OCI-LY7 (cell line): ENCODE measurements at regions not wholly inside any gene's neighbourhood (a gene's known extent, or its start where the extent isn't known, plus 50 kb on each side); places are given as distances from the start of the nearest gene placed in this dataset.

Source experiments
- BruUV-seq: library from RNA; stranded (reverse); fragments of 400-500 nt; replicated peaks from 2 replicates; lab custom pipeline; 2021; lab: Mats Ljungman, UMichigan
- CTCF ChIA-PET: fragments of 300-600 bp; sonication (Branson Sonifier 250); formaldehyde crosslinking; loops from one replicate; lab custom pipeline; 2022; ENCODE audit warnings: antibody characterized with exemption; ENCODE audit not compliant: unreplicated experiment; lab: Charles Lee
- POLR2A ChIA-PET: fragments of 300-600 bp; sonication (Branson Sonifier 250); formaldehyde crosslinking; loops from one replicate; lab custom pipeline; 2022; ENCODE audit warnings: antibody characterized with exemption; lab: Charles Lee
- DNase-seq: peaks from one replicate; pipeline ENCODE4 v3.0.0-alpha.2; 2015; ENCODE audit warnings: low spot score
- H2AFZ ChIP-seq: fragments of 200-600 bp; sonication (generic), shearing (Covaris generic); 2 replicates; pipeline ENCODE4 v1.6.1; 2014; ENCODE audit warnings: mild to moderate bottlenecking, antibody characterized with exemption, low read length, moderate library complexity
- H3K27ac ChIP-seq: fragments of 200-600 bp; sonication (generic); 2 replicates; pipeline ENCODE4 v1.5.1; 2014; ENCODE audit warnings: mixed run types, low read depth, mild to moderate bottlenecking, moderate library complexity, low read length, inconsistent platforms; ENCODE audit not compliant: poor library complexity, severe bottlenecking
- H3K36me3 ChIP-seq: fragments of 200-600 bp; sonication (generic); 2 replicates; pipeline ENCODE4 v1.6.1; 2014; ENCODE audit warnings: mild to moderate bottlenecking, antibody characterized with exemption, low read length, moderate library complexity, mixed read lengths; ENCODE audit not compliant: insufficient read depth
- H3K4me1 ChIP-seq: fragments of 200-600 bp; sonication (generic); 2 replicates; pipeline ENCODE4 v1.5.1; 2014; ENCODE audit warnings: mild to moderate bottlenecking, low read length; ENCODE audit not compliant: insufficient read depth, poor library complexity, severe bottlenecking
- H3K4me2 ChIP-seq: fragments of 200-600 bp; sonication (generic); 2 replicates; pipeline ENCODE4 v1.6.1; 2014; ENCODE audit warnings: mild to moderate bottlenecking, low read length
- H3K4me3 ChIP-seq: fragments of 200-600 bp; sonication (generic); 2 replicates; pipeline ENCODE4 v1.5.1; 2014; ENCODE audit warnings: mild to moderate bottlenecking, low read depth, low read length; ENCODE audit not compliant: poor library complexity, severe bottlenecking
- H3K79me2 ChIP-seq: fragments of 200-600 bp; sonication (generic); 2 replicates; pipeline ENCODE4 v1.6.1; 2016; ENCODE audit warnings: low read depth, mild to moderate bottlenecking, low read length, moderate library complexity, mixed read lengths; ENCODE audit not compliant: insufficient read depth
- H3K9me2 ChIP-seq: fragments of 200-600 bp; sonication (generic); 2 replicates; pipeline ENCODE4 v1.6.1; 2016; ENCODE audit warnings: mild to moderate bottlenecking, low read length, mixed read lengths; ENCODE audit not compliant: insufficient read depth
- H3K9me3 ChIP-seq: fragments of 200-600 bp; sonication (generic); 2 replicates; pipeline ENCODE4 v1.6.1; 2014; ENCODE audit warnings: mild to moderate bottlenecking, mixed run types, low read length, mixed read lengths
- H4K20me1 ChIP-seq: fragments of 200-600 bp; sonication (generic); 2 replicates; pipeline ENCODE4 v1.6.1; 2014; ENCODE audit warnings: mild to moderate bottlenecking, antibody characterized with exemption, low read length, moderate library complexity, mixed read lengths; ENCODE audit not compliant: insufficient read depth
- EZH2phosphoT487 ChIP-seq: fragments of 200-600 bp; sonication (generic); IDR thresholded peaks from 2 replicates; pipeline ENCODE4 v1.6.1; 2018; ENCODE audit warnings: low read depth, borderline replicate concordance, mild to moderate bottlenecking, mixed run types, antibody characterized with exemption, low read length, moderate library complexity, mixed read lengths
- intact Hi-C: fragments of 100-400 bp; cut with micrococcal nuclease; formaldehyde crosslinking; loops from one replicate; pipeline ENCODE4 v1.10.0; 2022; ENCODE audit not compliant: unreplicated experiment
- TF ChIP-seq, protein P1 (sequence below): fragments of 200-600 bp; sonication (generic); conservative IDR thresholded peaks from 2 replicates; pipeline ENCODE4 v1.5.1; 2014; ENCODE audit warnings: mild to moderate bottlenecking, antibody characterized with exemption, low read length, moderate library complexity, mixed read lengths

DNA sequence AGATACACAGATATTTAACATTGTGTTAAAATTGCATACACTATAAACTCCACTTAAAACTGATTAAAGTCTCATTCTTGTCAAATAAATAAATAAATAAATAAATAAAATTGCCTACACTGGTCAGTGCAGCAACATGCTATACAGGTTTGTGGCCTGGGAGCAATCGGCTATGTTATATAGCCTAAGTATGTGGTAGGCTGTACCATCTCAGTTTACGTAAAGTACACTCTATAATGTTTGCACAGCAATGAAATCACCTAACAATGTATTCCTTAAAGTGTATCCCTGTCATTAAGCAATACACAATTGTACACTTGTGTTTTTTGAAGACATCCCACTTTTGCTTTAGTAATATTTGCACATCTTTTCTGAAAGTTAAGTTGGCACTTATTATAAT is 337.7 kb upstream of the SETBP1 start:
- ChIA-PET CTCF (no interaction called here), POLR2A (no interaction called here)
- H3K4me2 ChIP-seq = no peak overlapping the region
- no peaks in the 10 kb centered on the region for H3K79me2 ChIP-seq
- H3K27ac ChIP-seq = no peak overlapping the region
- no peak for TF ChIP-seq EZH2phosphoT487
- TF ChIP-seq, protein P1, sequence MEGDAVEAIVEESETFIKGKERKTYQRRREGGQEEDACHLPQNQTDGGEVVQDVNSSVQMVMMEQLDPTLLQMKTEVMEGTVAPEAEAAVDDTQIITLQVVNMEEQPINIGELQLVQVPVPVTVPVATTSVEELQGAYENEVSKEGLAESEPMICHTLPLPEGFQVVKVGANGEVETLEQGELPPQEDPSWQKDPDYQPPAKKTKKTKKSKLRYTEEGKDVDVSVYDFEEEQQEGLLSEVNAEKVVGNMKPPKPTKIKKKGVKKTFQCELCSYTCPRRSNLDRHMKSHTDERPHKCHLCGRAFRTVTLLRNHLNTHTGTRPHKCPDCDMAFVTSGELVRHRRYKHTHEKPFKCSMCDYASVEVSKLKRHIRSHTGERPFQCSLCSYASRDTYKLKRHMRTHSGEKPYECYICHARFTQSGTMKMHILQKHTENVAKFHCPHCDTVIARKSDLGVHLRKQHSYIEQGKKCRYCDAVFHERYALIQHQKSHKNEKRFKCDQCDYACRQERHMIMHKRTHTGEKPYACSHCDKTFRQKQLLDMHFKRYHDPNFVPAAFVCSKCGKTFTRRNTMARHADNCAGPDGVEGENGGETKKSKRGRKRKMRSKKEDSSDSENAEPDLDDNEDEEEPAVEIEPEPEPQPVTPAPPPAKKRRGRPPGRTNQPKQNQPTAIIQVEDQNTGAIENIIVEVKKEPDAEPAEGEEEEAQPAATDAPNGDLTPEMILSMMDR = no peak
- no peak overlapping the region for H2AFZ ChIP-seq
- BruUV-seq = no TSS peak
- H3K9me2 ChIP-seq = no peaks in the 10 kb centered on the region
- no peaks in the 10 kb centered on the region for H3K36me3 ChIP-seq
- H3K4me3 ChIP-seq = no peak overlapping the region
- H4K20me1 ChIP-seq = no peaks in the 10 kb centered on the region
- H3K4me1 ChIP-seq = no peaks in the 10 kb centered on the region
- no peaks in the 10 kb centered on the region for H3K9me3 ChIP-seq
- intact Hi-C loops = no loop called here
- DNase-seq = no peak

DNA sequence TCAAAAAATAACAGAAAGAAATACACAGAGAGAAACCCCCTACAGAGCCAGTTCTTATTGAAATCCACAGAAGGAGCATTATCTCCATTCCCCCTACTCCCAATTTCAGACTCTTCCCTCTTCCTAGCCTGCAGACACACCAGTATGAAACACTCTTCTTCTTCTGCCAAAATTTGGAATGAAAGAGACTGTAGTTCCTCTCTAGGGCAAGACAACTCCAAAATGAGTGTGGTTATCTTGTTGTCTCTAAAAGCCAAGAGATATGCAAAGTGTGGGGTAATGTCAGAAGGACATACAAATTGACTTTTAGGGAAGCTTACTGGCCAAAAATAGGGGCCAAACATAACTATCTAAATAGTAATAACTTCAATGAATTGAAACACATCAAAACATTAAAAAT is 337.1 kb upstream of the SETBP1 start:
- H3K36me3 ChIP-seq = no peaks in the 10 kb centered on the region
- TF ChIP-seq, protein P1 = no peak
- TF ChIP-seq EZH2phosphoT487 = no peak
- H3K4me1 ChIP-seq = no peaks in the 10 kb centered on the region
- H3K9me2 ChIP-seq = no peaks in the 10 kb centered on the region
- H3K9me3 ChIP-seq = no peaks in the 10 kb centered on the region
- no TSS peak for BruUV-seq
- ChIA-PET CTCF (no interaction called here), POLR2A (no interaction called here)
- no peak overlapping the region for H2AFZ ChIP-seq
- no peak overlapping the region for H3K27ac ChIP-seq
- intact Hi-C loops = no loop called here
- H3K4me2 ChIP-seq = no peak overlapping the region
- H3K4me3 ChIP-seq = no peak overlapping the region
- no peaks in the 10 kb centered on the region for H4K20me1 ChIP-seq
- H3K79me2 ChIP-seq = no peaks in the 10 kb centered on the region
- DNase-seq = no peak

DNA sequence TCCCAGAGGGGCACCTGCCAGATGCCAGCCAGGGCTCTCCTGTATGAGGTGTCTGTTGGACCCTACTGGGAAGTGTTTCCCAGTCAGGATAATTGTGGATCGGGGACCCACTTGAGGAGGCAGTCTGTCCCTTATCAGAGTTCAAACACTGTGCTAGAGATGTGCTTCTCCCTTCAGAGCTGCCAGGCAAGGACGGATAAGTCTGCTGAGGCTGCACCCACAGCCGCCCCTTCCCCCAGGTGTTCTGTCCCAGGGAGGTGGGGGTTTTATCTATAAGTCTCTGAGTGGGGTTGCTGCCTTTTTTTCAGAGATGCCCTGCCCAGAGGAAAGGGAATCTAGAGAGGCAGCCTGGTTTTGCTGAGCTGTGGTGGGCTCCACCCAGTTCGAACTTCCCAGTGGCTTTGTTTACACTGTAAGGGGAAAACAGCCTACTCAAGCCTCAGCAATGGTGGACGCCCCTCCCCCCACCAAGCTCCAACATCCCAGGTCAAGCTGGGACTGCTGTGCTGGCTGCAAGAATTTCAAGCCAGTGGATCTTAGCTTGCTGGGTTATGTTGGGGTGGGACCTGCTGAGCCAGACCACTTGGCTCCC is 324.0 kb upstream of the SETBP1 start:
- no peak for DNase-seq
- Histone ChIP-seq H3K4me2 (no peak overlapping the region), H3K9me3 (no peaks in the 10 kb centered on the region), H2AFZ (no peak overlapping the region), H4K20me1 (no peaks in the 10 kb centered on the region), H3K79me2 (no peaks in the 10 kb centered on the region), H3K27ac (no peak overlapping the region), H3K9me2 (no peaks in the 10 kb centered on the region), H3K4me3 (no peak overlapping the region), H3K4me1 (no peaks in the 10 kb centered on the region), H3K36me3 (no peaks in the 10 kb centered on the region)
- TF ChIP-seq, protein P1 = no peak
- TF ChIP-seq EZH2phosphoT487 = no peak
- ChIA-PET CTCF (no interaction called here), POLR2A (no interaction called here)
- intact Hi-C loops = no loop called here
- BruUV-seq = no TSS peak
